ENCODE measurements at regions not wholly inside any gene's neighbourhood (a gene's known extent, or its start where the extent isn't known, plus 50 kb on each side); places are given as distances from the start of the nearest gene placed in this dataset.
A peak's percentile ranks its signal among the peaks of the same experiment; 100 is the strongest.
"Not testable (repeated sequence)": the region's sequence is repeated elsewhere in the genome, so short reads cannot be mapped to it uniquely, and the experiment has no call there.

DNA sequence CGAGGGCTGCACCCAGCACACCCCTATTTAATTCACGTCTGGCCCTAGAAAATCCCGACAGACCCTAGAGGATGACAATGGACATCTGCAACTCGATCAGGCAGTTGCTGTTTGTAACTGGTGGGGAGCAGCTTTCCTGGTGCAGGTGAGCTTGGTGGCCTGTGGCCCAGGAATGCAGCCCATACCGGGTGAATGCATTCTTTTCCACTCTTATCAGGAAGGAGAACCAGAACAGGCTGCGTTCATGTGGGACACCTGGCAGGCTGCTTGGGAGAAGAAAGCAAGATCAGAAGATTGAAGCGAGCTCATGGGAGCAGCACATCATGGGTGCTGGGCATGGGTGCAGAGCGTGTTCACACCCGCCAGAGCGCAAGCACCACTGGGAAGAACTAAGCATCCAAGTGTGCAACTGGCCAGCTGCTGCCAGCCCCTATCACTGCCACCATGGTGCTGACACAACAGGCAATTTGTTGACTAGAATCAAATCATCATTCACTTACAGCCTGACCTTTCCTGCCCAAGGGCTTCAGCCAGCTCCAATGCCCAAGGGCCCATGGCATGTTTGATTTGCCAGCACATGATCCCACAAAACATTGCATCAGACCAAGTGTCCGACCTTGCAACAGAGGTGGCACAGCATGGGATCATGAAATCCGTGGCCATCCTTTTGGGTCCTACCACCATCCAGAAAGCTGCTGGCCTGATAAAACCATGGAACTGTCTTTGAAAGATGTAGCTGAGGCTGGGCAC is 241.7 kb upstream of the ID2 start:
- DNase-seq (ENCODE audit: low read depth, low spot score) = no peak

GRCh38 chr2:8441371-8441770 is 240.5 kb upstream of the ID2 start:
- DNase-seq (ENCODE audit: low read depth, low spot score) = no peak

DNA sequence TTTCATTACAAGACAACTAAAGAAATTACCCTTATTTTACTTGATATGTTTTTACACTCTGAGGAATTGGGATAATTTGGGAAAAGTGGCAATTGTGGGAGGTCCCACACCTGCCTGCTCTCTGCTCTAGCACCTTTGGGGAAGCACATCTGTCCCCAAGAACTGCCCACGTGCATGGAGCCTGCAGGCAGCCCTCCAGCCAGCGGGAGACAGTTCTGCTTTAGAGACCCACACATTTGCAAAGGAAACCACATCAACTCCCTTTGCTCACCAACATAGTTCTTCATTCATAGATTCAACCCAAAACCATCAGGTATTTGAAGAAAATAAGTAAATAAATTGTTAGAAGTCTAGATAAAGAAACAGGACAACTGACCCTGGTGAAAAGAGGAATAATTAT is 239.9 kb upstream of the ID2 start:
- no peak for DNase-seq (ENCODE audit: low read depth, low spot score)

DNA sequence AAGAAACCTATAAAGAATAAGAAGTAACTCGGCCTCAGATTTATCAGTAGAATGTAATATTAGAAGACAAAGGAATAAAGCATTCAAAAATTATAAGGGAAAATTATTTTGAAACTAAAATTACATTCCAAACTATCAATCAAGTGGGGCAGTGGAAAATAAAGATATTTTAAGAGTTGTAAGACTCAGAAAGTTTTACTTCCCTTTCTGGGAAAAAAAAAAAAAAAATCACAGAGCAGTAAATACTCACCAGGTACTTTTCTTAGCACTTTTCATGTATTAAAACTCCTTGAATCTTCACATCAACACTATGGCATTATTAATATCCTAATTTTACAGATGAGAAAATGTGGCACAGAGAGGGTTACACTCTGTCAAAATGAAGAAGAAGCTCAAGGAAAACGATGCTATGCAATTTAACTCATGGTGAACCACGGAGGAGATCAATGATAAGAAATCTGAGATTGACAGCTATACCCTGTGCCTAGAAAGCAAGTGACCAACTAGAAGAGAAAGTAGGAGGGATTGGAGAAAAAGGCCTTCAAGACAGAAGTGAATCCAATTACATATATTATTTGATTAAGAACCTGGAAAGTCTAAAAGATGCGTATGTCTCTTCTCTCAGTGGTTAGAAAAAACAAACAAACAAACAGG is 238.9 kb upstream of the ID2 start:
- no peak for DNase-seq (ENCODE audit: low read depth, low spot score)

DNA sequence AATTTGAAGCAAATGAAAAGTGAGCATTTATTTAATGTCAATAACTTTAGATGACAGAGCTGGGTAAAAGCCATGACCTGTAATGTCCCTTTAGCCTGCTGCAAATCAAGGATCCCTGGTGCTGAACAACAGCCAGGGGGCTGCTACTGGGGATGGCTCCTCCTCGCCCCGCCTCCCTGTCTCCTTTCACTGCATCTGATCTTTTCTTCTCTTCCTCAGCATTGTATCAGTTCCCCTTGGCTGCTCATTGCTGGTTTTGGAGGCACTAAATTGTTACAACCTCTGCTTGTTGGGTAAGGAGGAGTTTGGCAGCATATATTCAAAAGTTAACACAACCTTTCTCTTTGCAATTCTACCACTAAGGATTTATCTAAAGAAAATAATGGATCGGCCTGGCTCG is 236.3 kb upstream of the ID2 start:
- DNase-seq (ENCODE audit: low read depth, low spot score) = no peak

DNA sequence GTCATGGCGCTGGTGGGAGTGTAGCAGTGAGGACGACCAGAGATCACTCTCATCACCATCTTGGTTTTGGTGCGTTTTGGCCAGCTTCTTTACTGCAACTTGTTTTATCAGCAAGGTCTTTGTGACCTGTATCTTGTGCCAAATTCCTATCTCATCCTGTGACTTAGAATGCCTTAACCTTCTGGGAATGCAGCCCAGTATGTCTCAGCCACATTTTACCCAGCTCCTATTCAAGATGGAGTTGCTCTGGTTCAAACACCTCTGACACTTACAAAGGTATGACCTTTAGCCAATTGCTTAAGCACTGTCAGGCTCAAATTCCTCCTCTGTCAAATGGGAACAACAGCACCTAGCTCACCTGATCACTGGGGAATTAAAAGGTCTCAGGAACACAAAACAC is 235.1 kb upstream of the ID2 start:
- not testable (repeated sequence) for DNase-seq (ENCODE audit: low read depth, low spot score)

DNA sequence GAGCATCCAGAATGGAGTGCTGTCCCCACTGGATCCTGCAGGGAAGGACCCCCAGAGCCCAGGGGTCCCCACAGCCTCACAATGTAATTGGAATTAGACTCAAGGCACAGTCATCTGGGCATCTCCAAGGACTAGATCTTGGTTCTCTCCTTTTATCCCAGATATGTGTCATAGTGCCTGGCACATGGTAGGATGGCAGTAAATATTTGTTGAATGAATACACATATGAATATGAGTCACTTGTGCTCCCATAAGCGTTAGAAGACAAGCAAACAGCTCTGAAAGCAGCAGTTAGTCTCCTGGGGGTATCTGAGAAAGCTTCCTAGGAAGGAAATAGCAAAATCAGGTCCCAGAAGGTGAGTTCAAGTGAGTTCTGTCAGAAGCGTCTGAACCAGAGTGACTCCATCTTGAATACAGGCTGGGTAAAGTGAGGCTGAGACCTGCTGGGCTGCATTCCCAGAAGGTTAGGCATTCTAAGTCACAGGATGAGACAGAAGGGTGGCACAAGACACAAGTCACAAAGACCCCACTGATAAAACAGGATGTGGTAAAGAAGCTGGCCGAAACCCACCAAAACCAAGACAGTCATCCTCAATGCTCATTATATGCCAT is 234.1 kb upstream of the ID2 start:
- no peak for DNase-seq (ENCODE audit: low read depth, low spot score)

DNA sequence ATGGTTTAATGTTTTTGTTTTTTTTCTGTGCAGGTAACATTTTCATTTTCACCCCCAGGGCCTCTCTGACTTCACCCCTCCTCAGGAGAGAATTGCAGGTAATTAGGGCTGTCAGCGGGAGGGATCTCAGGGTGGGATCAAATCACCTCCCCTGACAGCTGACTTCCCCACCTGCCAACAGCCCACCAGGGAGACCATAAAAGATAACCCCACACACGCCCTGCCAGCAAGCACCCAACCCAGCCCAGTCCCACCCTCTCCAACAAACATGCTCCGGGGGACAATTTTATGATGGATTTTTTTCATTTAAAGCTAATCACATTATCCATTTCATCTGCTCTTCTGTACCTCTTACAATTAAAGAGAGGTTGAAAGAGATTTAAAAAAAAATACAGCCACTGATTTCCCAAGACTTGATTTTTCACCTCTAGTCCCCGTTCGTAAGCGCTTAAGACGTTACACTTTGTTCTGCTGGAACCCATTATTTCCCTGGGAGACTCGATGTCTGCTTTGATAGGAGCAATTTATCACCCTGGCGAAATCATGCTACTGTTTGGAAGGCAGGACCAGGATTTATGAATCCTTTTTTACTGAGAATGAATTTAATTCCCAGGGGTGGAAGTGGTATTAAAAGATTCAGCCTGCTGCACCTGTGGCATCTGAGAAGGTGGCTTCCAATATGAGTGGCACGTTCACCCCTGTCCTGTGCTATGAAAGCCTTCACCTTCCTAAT is 232.9 kb upstream of the ID2 start:
- no peak for DNase-seq (ENCODE audit: low read depth, low spot score)

GRCh38 chr2:8451273-8451672 is 230.6 kb upstream of the ID2 start:
- no peak for DNase-seq (ENCODE audit: low read depth, low spot score)

DNA sequence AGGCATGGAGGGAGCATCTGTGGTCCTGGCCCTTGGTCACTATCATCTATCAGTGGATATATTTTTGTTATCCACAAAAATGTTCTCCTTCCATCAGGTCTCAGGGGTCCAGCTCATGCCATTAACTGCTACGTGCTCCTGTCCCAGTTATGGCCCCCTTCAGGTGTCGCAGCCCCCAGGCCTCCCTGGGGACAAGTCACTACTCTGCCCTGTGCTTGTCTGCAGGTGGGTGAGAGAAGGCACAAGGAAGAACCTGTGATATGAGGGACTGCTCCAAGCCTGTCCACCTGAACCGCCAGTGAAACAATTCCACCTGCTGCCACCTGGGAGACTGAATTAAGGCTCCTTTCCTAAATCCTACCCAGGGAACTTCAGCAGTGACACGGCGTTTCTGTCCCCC is 229.6 kb upstream of the ID2 start:
- no peak for DNase-seq (ENCODE audit: low read depth, low spot score)

DNA sequence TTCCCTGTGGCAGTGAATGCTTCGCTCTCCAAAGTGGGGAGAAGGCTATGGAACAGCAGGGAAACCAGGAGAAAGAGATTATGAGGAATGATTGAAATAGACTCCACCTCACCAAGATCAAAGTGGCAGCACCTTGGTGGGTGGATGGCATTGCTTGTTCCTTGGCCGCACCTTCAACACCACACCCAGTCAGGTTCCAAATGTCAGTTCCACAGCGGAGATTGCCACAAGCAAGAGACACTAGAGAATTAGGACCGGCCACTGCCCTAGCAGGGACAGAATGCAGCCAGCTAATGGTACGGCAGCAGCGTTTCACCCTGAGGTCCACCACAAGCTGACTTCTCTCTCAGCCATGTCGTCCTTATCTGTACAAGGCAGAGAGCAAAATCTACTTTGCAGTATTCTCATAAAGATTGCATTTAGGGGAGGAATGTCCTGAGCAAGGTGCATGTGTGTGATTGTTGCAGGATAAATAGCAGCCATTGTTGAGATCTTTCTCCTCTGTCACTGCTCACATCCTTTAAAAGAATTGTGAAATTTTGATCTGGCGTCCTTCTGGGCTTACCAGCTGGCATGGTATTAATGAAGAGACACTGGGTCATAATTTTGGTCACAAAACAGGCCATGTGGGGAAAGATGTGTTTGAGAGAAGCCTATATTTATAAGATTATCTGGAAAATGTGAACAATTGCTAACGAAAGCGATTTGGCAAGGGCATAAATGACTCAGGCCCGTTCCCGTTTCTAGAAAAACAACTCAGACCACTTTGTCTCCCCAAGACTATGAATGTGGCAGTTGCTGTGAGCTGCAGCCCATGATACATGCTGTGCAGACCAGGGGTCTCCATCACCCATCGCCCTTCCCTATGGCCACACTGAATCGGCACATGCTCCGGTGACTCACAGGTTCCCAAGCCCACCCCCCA is 228.6 kb upstream of the ID2 start:
- DNase-seq (ENCODE audit: low read depth, low spot score) = no peak

- no peak for DNase-seq (ENCODE audit: low read depth, low spot score)
Measured at GRCh38 chr2:8453904-8454302, 228.0 kb upstream of the ID2 start.

DNA sequence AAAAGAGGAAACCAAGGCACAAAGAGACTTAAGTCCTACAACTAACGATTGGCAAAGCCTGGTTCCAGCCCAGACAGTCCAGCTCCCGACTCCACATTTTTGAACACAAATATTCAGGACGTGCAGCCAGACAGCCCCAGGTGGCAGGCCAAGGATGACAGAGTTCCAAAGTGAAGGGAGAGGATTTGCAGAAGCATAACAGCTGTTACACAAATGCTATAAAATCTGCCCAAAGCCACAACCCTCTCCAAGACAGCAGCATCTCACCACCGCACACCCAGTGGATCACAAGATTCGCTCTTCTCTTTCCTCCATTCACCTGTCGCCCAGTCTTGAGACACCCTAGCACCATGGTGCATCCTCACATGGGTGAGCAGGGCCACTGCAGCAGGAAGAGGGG is 227.1 kb upstream of the ID2 start:
- DNase-seq (ENCODE audit: low read depth, low spot score) = no peak

DNA sequence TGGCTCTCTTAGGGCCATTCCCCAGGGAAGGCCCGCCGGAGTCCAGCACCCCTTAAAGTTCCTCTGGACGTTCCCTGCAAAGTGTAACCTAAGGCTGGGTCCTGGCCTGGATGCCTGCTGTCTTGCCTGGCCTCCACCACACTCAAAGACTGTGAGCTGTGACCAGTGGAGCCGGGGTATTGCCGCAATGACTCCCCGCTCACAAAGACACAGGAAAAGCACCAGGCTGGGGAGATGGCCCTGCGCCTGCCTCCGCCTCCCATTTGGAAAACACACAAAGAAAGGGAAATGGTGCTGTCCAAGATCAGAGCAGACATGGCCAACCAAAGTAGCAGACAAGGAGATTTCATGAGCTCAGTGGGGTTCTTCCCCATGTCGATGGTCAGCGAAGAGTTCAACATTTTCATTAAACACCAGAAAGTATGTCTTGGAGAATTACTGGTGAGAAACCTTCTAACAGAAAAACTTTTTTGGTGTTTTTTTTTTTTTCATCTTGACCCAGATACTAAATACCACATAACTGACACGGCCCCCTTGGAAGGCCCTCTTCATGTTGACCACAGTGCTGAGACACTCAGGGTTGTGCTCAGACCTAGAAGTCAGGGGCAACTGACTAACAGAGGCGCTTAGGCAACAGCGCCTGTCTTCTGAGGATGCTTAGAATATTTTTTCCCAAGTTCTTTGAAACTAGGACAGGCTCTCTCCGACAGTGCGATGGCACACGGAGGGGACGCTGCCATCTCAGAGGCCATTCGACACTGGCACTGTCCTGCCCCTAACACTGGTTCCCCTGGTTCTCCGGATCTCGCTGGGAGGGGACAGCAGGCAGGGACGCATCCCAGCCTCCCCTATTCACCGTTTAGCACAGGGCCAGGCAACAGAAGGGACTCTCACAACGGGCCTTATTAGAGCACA is 226.4 kb upstream of the ID2 start:
- no peak for DNase-seq (ENCODE audit: low read depth, low spot score)

GRCh38 chr2:8456151-8457091 is 225.4 kb upstream of the ID2 start:
- DNase-seq (ENCODE audit: low read depth, low spot score) = peak; percentile 20

GRCh38 chr2:8457092-8457481 is 224.8 kb upstream of the ID2 start:
- DNase-seq (ENCODE audit: low read depth, low spot score) = no peak

- no peak for DNase-seq (ENCODE audit: low read depth, low spot score)
Measured at GRCh38 chr2:8457699-8458502, 224.0 kb upstream of the ID2 start.

Measured in activated naive CD8-positive, alpha-beta T cell treated with anti-CD3 and anti-CD28 coated beads, Interleukin-2, amount 50 U/mL, for 16 hours (primary cell).